ENCODE measurements at regions not wholly inside any gene's neighbourhood (a gene's known extent, or its start where the extent isn't known, plus 50 kb on each side); places are given as distances from the start of the nearest gene placed in this dataset.

DNA sequence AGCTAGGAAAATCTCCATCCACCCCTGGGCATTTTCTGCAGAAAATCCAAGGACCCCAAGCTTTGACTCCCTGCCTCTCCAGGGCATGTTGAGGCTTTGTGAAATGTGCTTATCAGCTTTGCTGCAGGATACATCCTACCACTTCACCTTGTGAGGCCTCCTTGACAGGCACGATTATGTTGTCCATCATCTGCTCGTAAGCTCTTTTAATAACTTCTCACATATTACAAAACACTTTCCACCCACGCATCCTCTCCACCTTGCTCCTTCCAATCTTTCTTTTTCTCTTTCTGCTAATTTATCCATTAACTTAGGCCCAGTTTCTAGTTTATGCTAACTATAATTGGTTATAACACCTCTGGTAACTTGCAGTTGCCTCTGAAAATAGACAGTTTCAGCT is 147.0 kb upstream of the MTNR1B start:
- DNase-seq (ENCODE audit: low read depth in 2 of 2), result no peak
- no peaks in the 10 kb centered on the region for H3K27me3 ChIP-seq (ENCODE audit: control insufficient read depth, insufficient read depth, low read length)
- TF ChIP-seq EZH2 (IDR thresholded peaks at IDR 0.05; ENCODE audit: low read length, missing control alignments), result no peak
- TF ChIP-seq, protein P1, sequence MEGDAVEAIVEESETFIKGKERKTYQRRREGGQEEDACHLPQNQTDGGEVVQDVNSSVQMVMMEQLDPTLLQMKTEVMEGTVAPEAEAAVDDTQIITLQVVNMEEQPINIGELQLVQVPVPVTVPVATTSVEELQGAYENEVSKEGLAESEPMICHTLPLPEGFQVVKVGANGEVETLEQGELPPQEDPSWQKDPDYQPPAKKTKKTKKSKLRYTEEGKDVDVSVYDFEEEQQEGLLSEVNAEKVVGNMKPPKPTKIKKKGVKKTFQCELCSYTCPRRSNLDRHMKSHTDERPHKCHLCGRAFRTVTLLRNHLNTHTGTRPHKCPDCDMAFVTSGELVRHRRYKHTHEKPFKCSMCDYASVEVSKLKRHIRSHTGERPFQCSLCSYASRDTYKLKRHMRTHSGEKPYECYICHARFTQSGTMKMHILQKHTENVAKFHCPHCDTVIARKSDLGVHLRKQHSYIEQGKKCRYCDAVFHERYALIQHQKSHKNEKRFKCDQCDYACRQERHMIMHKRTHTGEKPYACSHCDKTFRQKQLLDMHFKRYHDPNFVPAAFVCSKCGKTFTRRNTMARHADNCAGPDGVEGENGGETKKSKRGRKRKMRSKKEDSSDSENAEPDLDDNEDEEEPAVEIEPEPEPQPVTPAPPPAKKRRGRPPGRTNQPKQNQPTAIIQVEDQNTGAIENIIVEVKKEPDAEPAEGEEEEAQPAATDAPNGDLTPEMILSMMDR (conservative IDR thresholded peaks at IDR 0.05 in 1 of 2, IDR thresholded peaks at IDR 0.05 in 1 of 2; ENCODE audit: low read depth in 1 of 2, low read length in 2 of 2), result no peak
- no peak overlapping the region for H2AFZ ChIP-seq (ENCODE audit: low read length)
- H3K9me3 ChIP-seq (ENCODE audit: control insufficient read depth, insufficient read depth, low read depth, low read length), result no peaks in the 10 kb centered on the region
- no peaks in the 10 kb centered on the region for H4K20me1 ChIP-seq (ENCODE audit: control insufficient read depth, extremely low read depth, insufficient read depth, low read length)
- no peak overlapping the region for H3K27ac ChIP-seq (ENCODE audit: insufficient read depth, low read length)
- no peak overlapping the region for H3K4me3 ChIP-seq (replicated peaks in 1 of 4; ENCODE audit: control extremely low read depth in 1 of 4, insufficient read depth in 1 of 4, low read depth in 3 of 4, low read length in 4 of 4)
- H3K79me2 ChIP-seq (ENCODE audit: control insufficient read depth, insufficient read depth, low read length), result no peaks in the 10 kb centered on the region
- no peaks in the 10 kb centered on the region for H3K36me3 ChIP-seq (ENCODE audit: control insufficient read depth, insufficient read depth, low read length)
- H3K9ac ChIP-seq (ENCODE audit: insufficient read depth, low read length), result no peak overlapping the region
- H3K4me2 ChIP-seq (ENCODE audit: extremely low read depth, insufficient read depth, low read length), result no peak overlapping the region
- no peaks in the 10 kb centered on the region for H3K4me1 ChIP-seq (ENCODE audit: control insufficient read depth, extremely low read depth, insufficient read depth, low read length)

DNA sequence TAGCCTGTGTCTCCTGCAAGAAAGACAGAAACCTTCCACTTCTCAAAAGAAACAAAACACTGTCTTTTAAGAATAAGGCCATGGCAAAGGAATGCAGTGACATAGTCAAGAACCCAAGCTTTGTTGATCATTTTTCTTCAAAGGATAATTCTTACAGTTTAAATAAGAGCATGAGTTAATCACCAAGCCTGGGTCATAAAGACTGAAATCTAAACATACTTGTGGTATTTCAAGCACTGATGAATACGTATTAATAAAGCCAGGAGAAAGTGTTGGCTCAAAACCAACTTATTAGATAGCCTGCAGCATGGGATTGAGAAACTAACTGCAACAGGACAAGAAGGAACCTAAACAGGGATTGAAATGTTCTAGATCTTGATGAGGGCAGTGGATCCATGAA is 143.3 kb upstream of the MTNR1B start:
- H3K36me3 ChIP-seq (ENCODE audit: control insufficient read depth, insufficient read depth, low read length), result no peaks in the 10 kb centered on the region
- H3K4me2 ChIP-seq (ENCODE audit: extremely low read depth, insufficient read depth, low read length), result no peak overlapping the region
- peak; percentile 68 to 82 for DNase-seq (ENCODE audit: low read depth in 2 of 2)
- no peak overlapping the region for H3K9ac ChIP-seq (ENCODE audit: insufficient read depth, low read length)
- no peaks in the 10 kb centered on the region for H3K4me1 ChIP-seq (ENCODE audit: control insufficient read depth, extremely low read depth, insufficient read depth, low read length)
- H3K27ac ChIP-seq (ENCODE audit: insufficient read depth, low read length), result no peak overlapping the region
- H2AFZ ChIP-seq (ENCODE audit: low read length), result no peak overlapping the region
- no peaks in the 10 kb centered on the region for H4K20me1 ChIP-seq (ENCODE audit: control insufficient read depth, extremely low read depth, insufficient read depth, low read length)
- TF ChIP-seq, protein P1 (conservative IDR thresholded peaks at IDR 0.05 in 1 of 2, IDR thresholded peaks at IDR 0.05 in 1 of 2; ENCODE audit: low read depth in 1 of 2, low read length in 2 of 2), result no peak
- no peak for TF ChIP-seq EZH2 (IDR thresholded peaks at IDR 0.05; ENCODE audit: low read length, missing control alignments)
- H3K4me3 ChIP-seq (replicated peaks in 1 of 4; ENCODE audit: control extremely low read depth in 1 of 4, insufficient read depth in 1 of 4, low read depth in 3 of 4, low read length in 4 of 4), result no peak overlapping the region
- H3K79me2 ChIP-seq (ENCODE audit: control insufficient read depth, insufficient read depth, low read length), result no peaks in the 10 kb centered on the region
- no peaks in the 10 kb centered on the region for H3K9me3 ChIP-seq (ENCODE audit: control insufficient read depth, insufficient read depth, low read depth, low read length)
- no peaks in the 10 kb centered on the region for H3K27me3 ChIP-seq (ENCODE audit: control insufficient read depth, insufficient read depth, low read length)

DNA sequence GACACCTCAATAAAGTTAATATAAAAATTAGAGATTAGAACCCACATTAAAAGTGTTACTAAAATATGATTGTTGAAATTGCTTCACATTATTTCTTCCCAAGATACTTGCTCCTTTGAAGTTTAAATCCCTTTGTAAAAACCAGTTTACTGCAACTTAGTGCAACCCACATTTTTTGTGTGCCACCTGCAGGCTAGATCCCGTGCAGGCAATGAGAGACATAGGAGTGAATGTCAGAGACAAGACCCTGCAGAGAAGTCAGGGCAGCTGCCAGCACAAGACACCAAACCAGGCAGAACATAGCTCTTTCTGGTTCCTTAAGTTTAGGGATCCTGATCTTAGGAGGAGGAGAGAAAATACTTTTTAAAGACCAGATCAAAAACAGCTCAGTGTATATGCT is 142.8 kb upstream of the MTNR1B start:
- Histone ChIP-seq H3K9ac (ENCODE audit: insufficient read depth, low read length) (no peak overlapping the region), H2AFZ (ENCODE audit: low read length) (no peak overlapping the region), H3K9me3 (ENCODE audit: control insufficient read depth, insufficient read depth, low read depth, low read length) (no peaks in the 10 kb centered on the region), H3K27me3 (ENCODE audit: control insufficient read depth, insufficient read depth, low read length) (no peaks in the 10 kb centered on the region), H3K27ac (ENCODE audit: insufficient read depth, low read length) (no peak overlapping the region), H3K4me2 (ENCODE audit: extremely low read depth, insufficient read depth, low read length) (no peak overlapping the region), H3K4me1 (ENCODE audit: control insufficient read depth, extremely low read depth, insufficient read depth, low read length) (no peaks in the 10 kb centered on the region), H3K79me2 (ENCODE audit: control insufficient read depth, insufficient read depth, low read length) (no peaks in the 10 kb centered on the region), H3K36me3 (ENCODE audit: control insufficient read depth, insufficient read depth, low read length) (no peaks in the 10 kb centered on the region), H3K4me3 (replicated peaks in 1 of 4; ENCODE audit: control extremely low read depth in 1 of 4, insufficient read depth in 1 of 4, low read depth in 3 of 4, low read length in 4 of 4) (no peak overlapping the region), H4K20me1 (ENCODE audit: control insufficient read depth, extremely low read depth, insufficient read depth, low read length) (no peaks in the 10 kb centered on the region)
- TF ChIP-seq, protein P1 (conservative IDR thresholded peaks at IDR 0.05 in 1 of 2, IDR thresholded peaks at IDR 0.05 in 1 of 2; ENCODE audit: low read depth in 1 of 2, low read length in 2 of 2), result no peak
- TF ChIP-seq EZH2 (IDR thresholded peaks at IDR 0.05; ENCODE audit: low read length, missing control alignments), result no peak
- no peak for DNase-seq (ENCODE audit: low read depth in 2 of 2)
